ENCODE measurements at regions not wholly inside any gene's neighbourhood (a gene's known extent, or its start where the extent isn't known, plus 50 kb on each side); places are given as distances from the start of the nearest gene placed in this dataset.

DNA sequence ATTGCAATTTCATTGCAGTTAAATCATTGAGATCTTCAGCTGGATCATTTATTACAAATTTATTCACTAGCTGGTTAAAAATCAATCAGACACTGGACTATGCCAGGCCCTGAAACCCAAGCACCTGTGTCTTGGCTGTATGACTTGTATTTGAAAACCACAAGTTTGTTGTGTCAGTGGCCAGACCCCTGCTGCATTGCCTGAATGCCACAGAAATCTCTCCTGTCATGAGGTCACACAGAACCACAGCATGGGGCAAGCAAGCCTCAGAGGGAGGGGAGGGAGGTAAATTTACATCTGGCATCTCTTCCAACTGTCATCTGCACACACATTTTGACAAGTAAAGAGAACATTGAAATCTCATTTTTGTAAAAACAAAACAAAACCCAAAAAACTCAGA lies 90.0 kb downstream of the ARRDC3 start:
- TF ChIP-seq POLR2A (IDR thresholded peaks at IDR 0.05; ENCODE audit: low read length) (no peak), RNF2 (IDR thresholded peaks at IDR 0.05; ENCODE audit: borderline replicate concordance, low read depth) (no peak), EP300 (IDR thresholded peaks at IDR 0.05) (no peak)
- TF ChIP-seq, protein P1, sequence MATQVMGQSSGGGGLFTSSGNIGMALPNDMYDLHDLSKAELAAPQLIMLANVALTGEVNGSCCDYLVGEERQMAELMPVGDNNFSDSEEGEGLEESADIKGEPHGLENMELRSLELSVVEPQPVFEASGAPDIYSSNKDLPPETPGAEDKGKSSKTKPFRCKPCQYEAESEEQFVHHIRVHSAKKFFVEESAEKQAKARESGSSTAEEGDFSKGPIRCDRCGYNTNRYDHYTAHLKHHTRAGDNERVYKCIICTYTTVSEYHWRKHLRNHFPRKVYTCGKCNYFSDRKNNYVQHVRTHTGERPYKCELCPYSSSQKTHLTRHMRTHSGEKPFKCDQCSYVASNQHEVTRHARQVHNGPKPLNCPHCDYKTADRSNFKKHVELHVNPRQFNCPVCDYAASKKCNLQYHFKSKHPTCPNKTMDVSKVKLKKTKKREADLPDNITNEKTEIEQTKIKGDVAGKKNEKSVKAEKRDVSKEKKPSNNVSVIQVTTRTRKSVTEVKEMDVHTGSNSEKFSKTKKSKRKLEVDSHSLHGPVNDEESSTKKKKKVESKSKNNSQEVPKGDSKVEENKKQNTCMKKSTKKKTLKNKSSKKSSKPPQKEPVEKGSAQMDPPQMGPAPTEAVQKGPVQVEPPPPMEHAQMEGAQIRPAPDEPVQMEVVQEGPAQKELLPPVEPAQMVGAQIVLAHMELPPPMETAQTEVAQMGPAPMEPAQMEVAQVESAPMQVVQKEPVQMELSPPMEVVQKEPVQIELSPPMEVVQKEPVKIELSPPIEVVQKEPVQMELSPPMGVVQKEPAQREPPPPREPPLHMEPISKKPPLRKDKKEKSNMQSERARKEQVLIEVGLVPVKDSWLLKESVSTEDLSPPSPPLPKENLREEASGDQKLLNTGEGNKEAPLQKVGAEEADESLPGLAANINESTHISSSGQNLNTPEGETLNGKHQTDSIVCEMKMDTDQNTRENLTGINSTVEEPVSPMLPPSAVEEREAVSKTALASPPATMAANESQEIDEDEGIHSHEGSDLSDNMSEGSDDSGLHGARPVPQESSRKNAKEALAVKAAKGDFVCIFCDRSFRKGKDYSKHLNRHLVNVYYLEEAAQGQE (IDR thresholded peaks at IDR 0.05): no peak
- TF ChIP-seq, protein P2, sequence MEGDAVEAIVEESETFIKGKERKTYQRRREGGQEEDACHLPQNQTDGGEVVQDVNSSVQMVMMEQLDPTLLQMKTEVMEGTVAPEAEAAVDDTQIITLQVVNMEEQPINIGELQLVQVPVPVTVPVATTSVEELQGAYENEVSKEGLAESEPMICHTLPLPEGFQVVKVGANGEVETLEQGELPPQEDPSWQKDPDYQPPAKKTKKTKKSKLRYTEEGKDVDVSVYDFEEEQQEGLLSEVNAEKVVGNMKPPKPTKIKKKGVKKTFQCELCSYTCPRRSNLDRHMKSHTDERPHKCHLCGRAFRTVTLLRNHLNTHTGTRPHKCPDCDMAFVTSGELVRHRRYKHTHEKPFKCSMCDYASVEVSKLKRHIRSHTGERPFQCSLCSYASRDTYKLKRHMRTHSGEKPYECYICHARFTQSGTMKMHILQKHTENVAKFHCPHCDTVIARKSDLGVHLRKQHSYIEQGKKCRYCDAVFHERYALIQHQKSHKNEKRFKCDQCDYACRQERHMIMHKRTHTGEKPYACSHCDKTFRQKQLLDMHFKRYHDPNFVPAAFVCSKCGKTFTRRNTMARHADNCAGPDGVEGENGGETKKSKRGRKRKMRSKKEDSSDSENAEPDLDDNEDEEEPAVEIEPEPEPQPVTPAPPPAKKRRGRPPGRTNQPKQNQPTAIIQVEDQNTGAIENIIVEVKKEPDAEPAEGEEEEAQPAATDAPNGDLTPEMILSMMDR (IDR thresholded peaks at IDR 0.05): no peak
